NAMALWA (cell line): ENCODE measurements at regions not wholly inside any gene's neighbourhood (a gene's known extent, or its start where the extent isn't known, plus 50 kb on each side); places are given as distances from the start of the nearest gene placed in this dataset.

Experiments
- DNase-seq: peaks from one replicate; pipeline ENCODE4 v3.0.0-alpha.2; 2015; ENCODE audit warnings: low spot score

- no peak for DNase-seq
These were observed 54.5 kb upstream of the PLXNA2 start for GRCh38 chr1:208298593-208299269.

GRCh38 chr1:208300084-208300770 is 56.0 kb upstream of the PLXNA2 start:
- no peak for DNase-seq

- DNase-seq, result no peak
These were observed 58.6 kb upstream of the PLXNA2 start for GRCh38 chr1:208302699-208303238.

DNA sequence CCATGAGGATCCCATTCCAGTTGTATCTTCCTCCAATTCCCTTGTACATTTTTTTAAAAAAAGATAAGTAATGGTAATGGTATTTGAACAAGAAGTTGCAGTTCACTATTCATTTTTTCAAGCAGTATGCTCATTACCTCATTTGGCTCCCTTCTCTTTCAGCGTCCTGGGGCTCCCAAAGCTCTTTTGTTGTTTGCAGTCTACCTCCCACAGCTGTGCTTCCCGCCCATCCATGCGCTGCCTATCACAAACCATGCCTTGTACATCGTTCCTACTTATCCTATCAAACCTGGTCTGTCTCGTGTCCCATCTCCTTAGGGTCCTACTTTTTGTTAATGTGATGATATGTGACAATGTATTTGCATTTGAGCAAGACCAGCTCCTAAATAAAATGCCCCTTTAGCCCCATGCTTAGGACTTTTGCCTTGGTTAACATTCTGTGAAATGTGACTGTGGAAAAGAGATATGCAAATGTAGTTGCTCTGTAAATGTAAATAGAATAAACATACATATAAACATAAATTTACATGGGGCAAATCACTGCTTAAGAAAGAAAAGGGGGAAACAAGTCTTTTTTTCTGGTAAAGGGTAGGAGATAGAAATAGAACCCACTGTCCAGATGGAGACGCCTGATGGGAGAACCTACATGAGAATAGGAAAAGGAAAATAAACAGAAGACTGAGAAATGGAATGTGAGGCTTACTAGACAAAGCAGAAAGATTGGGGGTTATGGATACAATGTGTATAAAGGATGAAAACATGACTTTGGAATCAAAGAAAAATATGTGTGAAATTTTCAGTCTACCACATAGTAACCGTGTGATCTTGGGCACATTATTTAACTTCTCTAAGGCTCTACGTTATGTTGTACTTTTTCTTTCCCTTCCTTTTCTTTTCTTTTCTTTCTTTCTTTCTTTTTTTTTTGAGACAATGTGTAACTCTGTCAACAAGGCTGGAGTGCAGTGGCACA is 59.8 kb upstream of the PLXNA2 start:
- no peak for DNase-seq

DNA sequence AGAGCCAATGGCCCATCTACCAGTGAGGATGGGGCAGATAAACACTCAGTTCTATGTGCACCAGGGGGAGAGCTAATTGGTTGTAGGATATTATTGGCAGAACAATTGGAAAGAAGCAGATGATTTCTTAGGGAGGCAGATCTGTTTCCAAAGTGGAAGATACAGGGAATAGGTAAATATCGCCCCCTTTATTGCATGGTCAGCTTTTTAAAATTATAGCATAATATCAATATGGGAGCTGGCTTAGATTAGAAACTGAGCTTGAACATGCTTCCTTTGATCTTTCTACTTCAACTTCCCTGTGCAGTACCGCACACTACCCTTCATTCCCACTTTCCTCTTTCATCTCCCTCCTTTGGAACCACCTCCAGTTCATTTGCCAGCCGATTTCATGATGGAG is 64.0 kb upstream of the PLXNA2 start:
- DNase-seq, result no peak

GRCh38 chr1:208309771-208310170 is 65.6 kb upstream of the PLXNA2 start:
- DNase-seq, result no peak

GRCh38 chr1:208312706-208313105 is 68.5 kb upstream of the PLXNA2 start:
- no peak for DNase-seq

DNA sequence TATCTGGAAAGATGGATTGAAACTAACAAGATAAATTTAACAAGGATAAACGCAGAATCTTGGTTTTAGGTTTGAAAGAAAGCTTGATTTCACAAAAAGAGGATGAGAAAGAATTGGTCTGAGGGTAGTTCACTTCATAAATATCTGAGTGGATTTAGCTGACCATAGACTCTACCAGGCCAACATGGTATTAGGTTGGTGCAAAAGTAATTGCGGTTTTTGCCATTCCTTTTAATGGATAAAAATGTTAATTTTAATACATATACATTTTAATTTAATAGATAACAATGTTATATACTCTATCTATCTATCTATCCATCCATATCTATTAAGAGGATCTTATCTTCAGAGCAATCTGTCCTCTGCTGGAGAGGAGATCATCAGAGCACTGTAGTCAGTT is 70.2 kb upstream of the PLXNA2 start:
- DNase-seq, result no peak

DNA sequence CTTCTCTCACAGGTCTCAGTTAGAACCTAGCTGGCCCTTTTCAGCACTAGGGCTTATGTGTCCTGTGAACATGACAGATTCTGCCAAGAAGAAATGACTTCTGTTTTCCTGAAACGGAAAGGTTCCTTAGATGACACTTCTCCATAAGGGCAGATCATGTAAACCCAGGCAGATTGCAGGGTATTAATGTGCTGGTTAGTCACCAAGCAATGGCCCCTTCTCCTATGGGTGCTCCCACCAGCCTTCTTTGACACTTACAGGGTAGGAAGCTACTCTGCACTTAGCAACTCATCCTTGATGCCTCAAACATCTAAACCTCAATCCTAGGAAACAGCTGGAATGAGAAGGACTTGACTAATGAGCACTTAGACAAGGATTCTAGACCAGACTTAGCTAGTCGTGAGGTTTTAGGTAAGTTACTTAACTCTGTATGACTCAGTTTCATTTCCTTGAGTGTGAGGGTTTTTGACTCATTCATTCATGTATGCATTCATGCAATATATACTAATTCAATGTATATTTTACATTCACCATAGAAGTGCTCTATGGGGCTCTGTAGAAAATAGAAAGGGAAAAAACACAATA is 74.1 kb upstream of the PLXNA2 start:
- no peak for DNase-seq

GRCh38 chr1:208324005-208324404 is 79.8 kb upstream of the PLXNA2 start:
- DNase-seq, result no peak

DNA sequence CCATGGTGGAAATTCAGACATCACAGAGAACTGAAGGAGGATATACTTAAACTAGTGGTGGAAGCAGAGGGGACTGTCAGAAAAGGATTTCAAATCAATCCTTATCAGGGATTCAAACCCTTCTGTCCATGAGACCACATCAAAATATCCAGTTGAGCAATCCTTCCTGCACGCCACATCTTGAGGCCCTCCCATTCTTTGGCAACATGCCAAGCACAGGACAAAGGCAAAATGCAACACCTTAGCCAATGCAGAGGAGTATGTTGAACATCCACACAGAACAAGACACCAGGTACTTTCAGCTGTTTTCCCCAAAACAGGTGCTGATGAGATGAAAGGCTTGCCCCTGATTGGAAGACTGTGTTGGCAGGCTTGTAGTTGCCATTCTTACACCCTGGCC is 81.8 kb upstream of the PLXNA2 start:
- no peak for DNase-seq

GRCh38 chr1:208329300-208329699 is 85.1 kb upstream of the PLXNA2 start:
- no peak for DNase-seq

DNA sequence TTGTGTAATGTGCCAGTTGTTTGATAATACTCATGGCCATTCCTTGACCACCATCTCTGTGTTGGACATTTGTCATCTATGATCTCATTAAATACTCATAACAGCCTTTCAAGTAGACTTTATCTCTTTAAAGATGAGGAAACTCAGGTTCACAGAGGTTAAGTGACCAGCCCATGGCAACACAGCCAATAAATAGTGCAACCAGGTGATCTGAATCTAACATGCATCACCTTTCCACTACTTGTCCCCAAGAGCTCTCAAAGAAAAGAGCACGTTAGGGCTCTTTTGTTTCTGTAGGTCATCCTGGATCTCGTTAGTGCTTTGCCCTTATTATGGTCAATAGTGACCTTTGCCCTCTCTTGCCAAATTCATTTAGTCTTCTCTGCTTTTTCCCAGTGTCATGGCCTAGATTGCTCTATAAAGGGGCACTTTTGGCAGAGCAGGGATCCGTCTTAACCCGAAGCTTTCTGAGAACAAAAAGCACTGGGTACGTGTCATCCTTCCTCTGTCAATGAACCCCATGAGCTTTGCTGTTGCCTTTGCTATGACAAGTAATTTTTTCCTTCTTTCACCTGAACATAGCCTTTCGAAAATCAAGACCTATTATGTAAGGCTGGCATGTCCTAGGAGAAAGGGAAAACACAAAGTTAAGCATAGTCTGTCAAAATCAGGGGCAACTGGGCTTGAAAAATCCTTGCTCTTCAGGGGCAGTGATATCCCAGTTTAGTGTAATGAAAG is 88.0 kb upstream of the PLXNA2 start:
- DNase-seq, result no peak

DNA sequence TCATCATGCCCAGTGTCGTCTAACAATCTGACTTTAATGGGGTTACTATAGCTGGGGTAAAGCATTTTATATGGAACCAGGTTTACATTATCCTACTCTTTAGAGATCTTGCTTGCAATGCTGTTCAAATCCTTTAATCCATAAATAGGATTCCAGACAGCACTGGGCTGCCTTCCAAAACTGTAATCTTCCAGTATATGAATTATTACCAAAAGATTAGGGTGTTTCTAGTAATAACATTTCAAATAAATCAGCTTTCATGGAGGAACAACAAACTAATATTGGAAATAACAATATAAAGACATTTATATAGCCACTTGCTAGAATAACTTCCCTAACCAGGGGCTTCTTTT is 88.6 kb upstream of the PLXNA2 start:
- DNase-seq, result no peak

GRCh38 chr1:208333676-208334075 is 89.5 kb upstream of the PLXNA2 start:
- no peak for DNase-seq

DNA sequence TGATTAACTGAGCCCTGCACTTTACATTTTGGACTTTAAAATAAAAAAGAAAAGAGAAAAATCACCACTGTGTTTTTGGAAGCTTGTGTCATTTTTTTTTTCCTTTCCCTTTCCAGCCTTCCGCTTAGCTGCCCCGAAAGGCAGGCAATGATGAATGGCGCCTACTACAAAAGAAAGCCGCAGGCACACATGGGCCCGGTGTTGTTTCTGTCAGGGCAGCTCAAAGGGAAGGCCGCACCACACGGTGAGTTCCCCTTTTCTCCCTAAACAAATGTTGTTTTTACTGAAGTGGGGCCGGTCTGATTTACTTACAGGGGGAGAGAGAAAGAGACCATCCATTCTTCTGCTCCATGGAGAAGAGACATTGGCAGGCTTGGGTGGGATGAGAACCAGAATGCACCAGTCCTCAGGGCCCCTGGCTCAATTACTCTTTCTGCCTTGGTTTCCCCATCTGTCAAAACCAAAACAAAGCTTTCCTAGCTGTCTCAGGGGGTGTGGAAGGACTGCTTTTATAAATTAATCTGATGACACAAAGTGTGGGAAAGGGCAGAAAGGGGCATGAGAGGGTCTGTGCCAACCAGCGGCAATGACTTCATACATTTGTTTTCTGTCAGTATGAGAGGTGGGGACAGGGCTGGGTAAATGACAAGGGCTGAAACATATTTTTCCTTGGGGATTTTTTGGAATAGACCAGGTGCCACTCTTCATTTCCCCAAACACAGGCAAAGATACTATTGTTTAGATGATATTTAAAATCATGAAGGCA is 91.4 kb upstream of the PLXNA2 start:
- no peak for DNase-seq

GRCh38 chr1:208336137-208336518 is 91.9 kb upstream of the PLXNA2 start:
- no peak for DNase-seq

- DNase-seq, result no peak
These were observed 95.7 kb upstream of the PLXNA2 start for GRCh38 chr1:208339911-208340310.

- no peak for DNase-seq
These were observed 99.0 kb upstream of the PLXNA2 start for GRCh38 chr1:208343226-208343625.

DNA sequence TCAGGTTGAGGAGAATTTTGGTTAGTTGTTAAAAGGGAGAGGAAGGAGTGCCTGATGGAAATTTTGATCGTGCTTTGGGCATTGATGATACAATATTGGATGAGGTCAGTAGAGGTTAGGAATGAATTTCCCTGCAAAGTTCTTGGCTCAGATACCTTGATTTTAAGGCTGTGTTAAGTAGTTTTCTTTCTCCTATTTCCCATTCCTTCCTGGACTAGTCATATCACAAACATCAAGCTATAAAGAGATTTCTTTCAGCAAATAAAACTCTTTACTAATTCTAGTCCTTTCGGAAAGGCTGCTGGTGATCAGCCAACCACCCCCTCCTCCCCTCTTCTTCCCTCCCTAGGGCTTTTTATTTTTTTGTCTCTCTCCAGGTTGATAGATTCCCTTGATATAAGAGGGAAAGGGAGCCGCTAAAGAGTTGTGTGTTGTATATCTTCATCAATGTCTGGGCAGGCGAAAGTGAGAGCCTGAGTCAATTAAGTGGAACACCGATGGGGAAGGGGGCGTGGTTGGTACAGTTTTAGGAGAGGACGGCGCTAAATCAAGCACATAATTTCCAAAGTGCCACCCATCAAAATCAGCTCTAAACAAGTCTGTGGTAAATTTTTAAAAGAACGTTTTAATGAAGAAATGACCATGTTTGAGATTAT is 100.1 kb upstream of the PLXNA2 start:
- DNase-seq, result no peak
